ENCODE measurements at regions not wholly inside any gene's neighbourhood (a gene's known extent, or its start where the extent isn't known, plus 50 kb on each side); places are given as distances from the start of the nearest gene placed in this dataset.
"Not testable (repeated sequence)": the region's sequence is repeated elsewhere in the genome, so short reads cannot be mapped to it uniquely, and the experiment has no call there.

GRCh38 chr11:3523567-3523966, 118.2 kb downstream of the ART5 start:
- not testable (repeated sequence) for TF ChIP-seq CTCF (IDR thresholded peaks at IDR 0.05); ZFX (IDR thresholded peaks at IDR 0.05; ENCODE audit: borderline replicate concordance)
